ENCODE measurements at regions not wholly inside any gene's neighbourhood (a gene's known extent, or its start where the extent isn't known, plus 50 kb on each side); places are given as distances from the start of the nearest gene placed in this dataset.

GRCh38 chr7:45434167-45434784, 139.9 kb upstream of the ADCY1 start:
- TF ChIP-seq EZH2phosphoT487 (IDR thresholded peaks at IDR 0.05) (no peak), CTCF (IDR thresholded peaks at IDR 0.05) (no peak), EZH2 (IDR thresholded peaks at IDR 0.05) (no peak)

All from neural progenitor cell (in vitro differentiated cells).